Sigmoid colon (tissue), 6 donors: ENCODE measurements at regions not wholly inside any gene's neighbourhood (a gene's known extent, or its start where the extent isn't known, plus 50 kb on each side); places are given as distances from the start of the nearest gene placed in this dataset.

Source experiments
- DNase-seq: peaks from one replicate; pipeline ENCODE4 v3.0.0-alpha.2; 2019
- H3K27ac ChIP-seq, 4 donors: fragments of 200-600 bp; sonication (generic); one replicate each; pipeline ENCODE4 v1.5.1; 2016 to 2019; ENCODE audit warnings: mild to moderate bottlenecking in 1 of 4
- H3K27me3 ChIP-seq, 3 donors: fragments of 200-600 bp; sonication (generic); one replicate each; pipeline ENCODE4 v1.5.1; 2019; ENCODE audit warnings: mild to moderate bottlenecking in 1 of 3
- H3K36me3 ChIP-seq, 4 donors: fragments of 200-600 bp; sonication (generic); one replicate each; pipeline ENCODE4 v1.5.1; 2016 to 2019
- H3K4me1 ChIP-seq, 4 donors: fragments of 200-600 bp; sonication (generic); one replicate each; pipeline ENCODE4 v1.5.1; 2017 to 2019
- H3K4me3 ChIP-seq, 4 donors: fragments of 200-600 bp; sonication (generic); one replicate each; pipeline ENCODE4 v1.5.1; 2017 to 2019; ENCODE audit warnings: mild to moderate bottlenecking in 2 of 4, moderate library complexity in 1 of 4
- H3K9me3 ChIP-seq, 4 donors: fragments of 200-600 bp in 3 of 4; sonication (generic) in 3 of 4; one replicate each; pipeline versions ENCODE4 v1.5.1 to v1.6.1; 2013 to 2019
- EP300 ChIP-seq, 4 donors: sonication (generic); formaldehyde crosslinking; IDR thresholded peaks; one replicate each; pipeline ENCODE4 v1.6.1; 2017; ENCODE audit warnings: antibody characterized with exemption in 4 of 4
- POLR2A ChIP-seq, 2 donors: fragments of 450-650 bp; IDR thresholded peaks; one replicate each; pipeline ENCODE4 v1.6.1; 2016; ENCODE audit warnings: antibody characterized with exemption in 2 of 2, mild to moderate bottlenecking in 2 of 2, moderate library complexity in 2 of 2
- POLR2AphosphoS5 ChIP-seq, 4 donors: sonication (generic); formaldehyde crosslinking; IDR thresholded peaks; one replicate each; pipeline ENCODE4 v1.6.1; 2017; ENCODE audit warnings: antibody characterized with exemption in 4 of 4
- WGBS, 2 donors: extraction: QIAGEN DNeasy Blood & Tissue Kit; methylation state at CpG; one replicate each; pipeline ENCODE4 v1.1.7; 2013; 5-methylcytosine and 5-hydroxymethylcytosine counted together
- intact Hi-C: fragments of 100-400 bp; cut with DNase I; formaldehyde crosslinking; loops from one replicate; pipeline ENCODE4 v1.15.1; 2023
- TF ChIP-seq, protein P1 (sequence below), 4 experiments: fragments of 450-650 bp in 3 of 4; fragments of 200-600 bp in 1 of 4; IDR thresholded peaks; one replicate each; pipeline ENCODE4 v1.5.1; 2016 to 2019; ENCODE audit warnings: antibody characterized with exemption in 4 of 4, mild to moderate bottlenecking in 3 of 4, moderate library complexity in 2 of 4
- donor health status: healthy with polysubstance abuse.
- donor health status: healthy.

DNA sequence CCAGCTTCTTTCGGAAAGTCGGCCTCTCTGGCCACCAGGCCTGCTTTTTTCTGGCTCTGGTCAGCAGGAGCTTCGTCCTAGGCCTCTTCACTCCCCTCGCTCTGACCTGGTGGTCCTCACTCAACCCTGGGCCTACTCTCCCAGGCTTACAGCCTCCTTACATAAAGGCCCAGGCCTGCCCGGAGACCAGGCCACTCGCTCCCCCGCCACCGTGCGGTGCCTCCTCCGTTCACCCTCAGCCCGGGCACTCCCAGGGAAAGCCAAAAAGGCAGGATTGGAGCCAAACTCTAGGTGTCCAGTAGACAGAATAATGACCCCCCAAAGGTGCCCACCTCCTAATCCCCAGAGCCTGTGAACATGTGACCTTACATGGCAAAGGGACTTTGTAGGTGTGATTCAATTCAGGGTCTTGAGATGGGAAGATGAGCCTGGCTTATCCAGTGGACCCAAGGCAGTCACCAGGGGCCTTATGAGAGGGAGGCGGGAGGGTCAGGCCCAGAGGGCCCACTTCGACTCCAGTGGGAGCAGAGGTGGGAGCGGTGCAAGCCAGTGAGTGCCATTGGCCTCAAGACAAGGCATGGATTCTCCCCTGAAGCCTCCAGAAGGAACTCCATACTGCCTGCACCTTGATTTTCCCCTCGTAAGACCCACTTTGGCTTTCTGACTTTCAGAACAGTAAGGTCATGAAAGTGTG is 118.6 kb upstream of the PTPN1 start:
- Histone ChIP-seq H3K4me1 (peaks cover 0 to 24% (median 21%) of the 10 kb centered on the region in 4 donors), H3K27ac (no peak overlapping the region), H3K27me3 (no peaks in the 10 kb centered on the region), H3K4me3 (no peak overlapping the region), H3K36me3 (no peaks in the 10 kb centered on the region), H3K9me3 (no peaks in the 10 kb centered on the region)
- TF ChIP-seq POLR2AphosphoS5 (IDR thresholded peaks at IDR 0.05) (no peak), EP300 (IDR thresholded peaks at IDR 0.05) (no peak), POLR2A (IDR thresholded peaks at IDR 0.05) (no peak)
- TF ChIP-seq, protein P1, sequence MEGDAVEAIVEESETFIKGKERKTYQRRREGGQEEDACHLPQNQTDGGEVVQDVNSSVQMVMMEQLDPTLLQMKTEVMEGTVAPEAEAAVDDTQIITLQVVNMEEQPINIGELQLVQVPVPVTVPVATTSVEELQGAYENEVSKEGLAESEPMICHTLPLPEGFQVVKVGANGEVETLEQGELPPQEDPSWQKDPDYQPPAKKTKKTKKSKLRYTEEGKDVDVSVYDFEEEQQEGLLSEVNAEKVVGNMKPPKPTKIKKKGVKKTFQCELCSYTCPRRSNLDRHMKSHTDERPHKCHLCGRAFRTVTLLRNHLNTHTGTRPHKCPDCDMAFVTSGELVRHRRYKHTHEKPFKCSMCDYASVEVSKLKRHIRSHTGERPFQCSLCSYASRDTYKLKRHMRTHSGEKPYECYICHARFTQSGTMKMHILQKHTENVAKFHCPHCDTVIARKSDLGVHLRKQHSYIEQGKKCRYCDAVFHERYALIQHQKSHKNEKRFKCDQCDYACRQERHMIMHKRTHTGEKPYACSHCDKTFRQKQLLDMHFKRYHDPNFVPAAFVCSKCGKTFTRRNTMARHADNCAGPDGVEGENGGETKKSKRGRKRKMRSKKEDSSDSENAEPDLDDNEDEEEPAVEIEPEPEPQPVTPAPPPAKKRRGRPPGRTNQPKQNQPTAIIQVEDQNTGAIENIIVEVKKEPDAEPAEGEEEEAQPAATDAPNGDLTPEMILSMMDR (IDR thresholded peaks at IDR 0.05): no peak
- intact Hi-C loops: no loop called here
- 95 to 96% methylated on average over 15 of the region's 15 CpGs for WGBS, 2 donors
- DNase-seq: no peak

DNA sequence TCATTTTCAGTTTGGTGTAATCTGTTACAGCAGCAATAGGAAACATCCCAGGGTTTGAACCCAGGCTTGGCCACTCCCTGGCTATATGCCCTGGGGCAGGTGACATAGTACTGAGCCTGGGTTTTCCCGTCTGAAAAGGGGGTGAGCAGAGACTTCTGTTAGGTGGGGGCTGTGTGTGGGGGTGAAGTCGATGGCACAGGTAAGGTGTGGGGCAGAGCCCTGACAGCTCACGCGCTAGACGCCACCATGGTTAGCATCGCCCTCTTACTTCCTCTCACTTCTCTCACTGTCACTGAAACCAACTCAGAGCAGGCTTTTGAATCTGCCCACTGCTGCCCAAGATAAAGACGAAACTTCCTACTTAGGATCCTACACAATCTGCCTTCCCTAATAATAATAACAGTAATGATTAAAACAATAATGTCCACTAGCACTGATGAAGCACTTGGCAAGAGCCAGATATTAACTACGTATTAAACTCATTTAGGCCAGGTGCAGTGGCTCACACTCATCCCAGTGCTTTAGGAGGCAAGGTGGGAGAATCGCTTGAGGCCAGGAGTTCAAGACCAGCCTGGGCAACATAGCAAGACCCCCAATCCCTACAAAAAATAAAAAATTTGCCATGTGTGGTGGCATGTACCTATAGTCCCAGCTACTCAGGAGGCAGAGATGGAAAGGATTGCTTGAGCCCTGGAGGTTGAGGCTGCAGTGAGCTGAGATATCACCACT is 117.9 kb upstream of the PTPN1 start:
- DNase-seq: no peak
- intact Hi-C loops: no loop called here
- WGBS, 2 donors: 72 to 80% methylated on average over 9 of the region's 9 CpGs
- Histone ChIP-seq H3K4me1 (peaks cover 0 to 24% (median 21%) of the 10 kb centered on the region in 4 donors), H3K36me3 (no peaks in the 10 kb centered on the region), H3K27me3 (no peaks in the 10 kb centered on the region), H3K9me3 (no peaks in the 10 kb centered on the region), H3K4me3 (no peak overlapping the region), H3K27ac (no peak overlapping the region)
- TF ChIP-seq, protein P1 (IDR thresholded peaks at IDR 0.05): no peak
- TF ChIP-seq POLR2A (IDR thresholded peaks at IDR 0.05) (no peak), POLR2AphosphoS5 (IDR thresholded peaks at IDR 0.05) (no peak), EP300 (IDR thresholded peaks at IDR 0.05) (no peak)

DNA sequence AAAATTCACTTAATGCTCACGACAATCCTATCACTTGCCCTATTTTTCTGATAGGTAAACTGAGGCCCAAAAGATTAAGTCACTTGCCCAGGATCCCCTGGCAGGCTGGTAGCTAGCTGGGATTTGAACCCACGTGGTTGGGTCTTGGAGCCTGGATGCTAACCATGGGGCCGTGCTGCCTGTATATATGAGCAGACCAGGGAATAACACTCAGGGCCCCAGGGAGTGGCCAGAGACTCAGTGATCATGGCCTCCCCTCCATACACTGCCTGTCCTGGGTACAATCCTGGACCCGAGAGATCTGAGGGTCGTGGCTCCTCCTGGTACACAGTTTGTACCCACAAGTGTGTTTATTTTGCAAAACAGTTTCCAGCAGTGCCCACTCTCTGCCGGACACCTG is 116.9 kb upstream of the PTPN1 start:
- intact Hi-C loops: no loop called here
- Histone ChIP-seq H3K27ac (peak overlapping the region in 1 of 4 donors; percentile 80), H3K36me3 (no peaks in the 10 kb centered on the region), H3K4me1 (peaks cover 0 to 28% (median 22%) of the 10 kb centered on the region in 4 donors), H3K4me3 (no peak overlapping the region), H3K27me3 (no peaks in the 10 kb centered on the region), H3K9me3 (no peaks in the 10 kb centered on the region)
- TF ChIP-seq EP300 (IDR thresholded peaks at IDR 0.05) (no peak), POLR2A (IDR thresholded peaks at IDR 0.05) (no peak)
- 83 to 85% methylated on average over 6 of the region's 6 CpGs for WGBS, 2 donors
- DNase-seq: no peak

DNA sequence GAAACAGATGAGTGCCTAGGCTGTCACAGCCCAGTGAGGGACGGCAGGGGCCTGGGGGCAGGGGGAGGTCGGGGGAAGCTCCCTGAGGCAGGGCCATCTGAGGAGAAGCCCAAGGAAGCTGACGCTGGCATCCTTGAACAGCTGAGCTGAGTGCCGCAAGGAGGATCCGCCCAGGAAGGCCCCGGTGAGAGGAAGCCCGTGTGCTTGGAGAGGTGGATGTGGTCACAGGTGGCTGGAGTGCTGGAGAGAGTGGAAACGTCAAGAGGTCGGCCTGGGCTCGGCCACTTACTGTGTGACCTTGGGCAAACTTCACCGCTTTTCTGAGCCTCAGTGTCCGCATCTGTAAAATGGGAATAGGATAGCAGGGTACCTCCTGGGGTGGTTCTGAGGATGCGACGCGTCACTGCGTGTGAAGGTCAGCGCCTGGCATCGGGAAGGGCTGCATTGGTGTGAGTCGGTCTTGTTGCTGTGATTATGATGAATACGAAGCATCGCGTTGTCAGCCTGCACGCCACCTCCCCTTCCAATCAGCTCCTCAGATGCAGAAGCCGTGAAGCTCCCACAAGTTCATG is 116.1 kb upstream of the PTPN1 start:
- Histone ChIP-seq H3K9me3 (no peaks in the 10 kb centered on the region), H3K4me1 (peaks cover 0 to 37% (median 31%) of the 10 kb centered on the region in 4 donors), H3K27ac (peak overlapping the region; percentile 71 to 87 (median 77)), H3K4me3 (no peak overlapping the region), H3K27me3 (no peaks in the 10 kb centered on the region), H3K36me3 (no peaks in the 10 kb centered on the region)
- 84 to 89% methylated on average over 24 of the region's 24 CpGs for WGBS, 2 donors
- TF ChIP-seq, protein P1 (IDR thresholded peaks at IDR 0.05): no peak
- TF ChIP-seq POLR2A (IDR thresholded peaks at IDR 0.05) (no peak), EP300 (IDR thresholded peaks at IDR 0.05) (no peak), POLR2AphosphoS5 (IDR thresholded peaks at IDR 0.05) (no peak)
- no peak for DNase-seq
- intact Hi-C loops: no loop called here

DNA sequence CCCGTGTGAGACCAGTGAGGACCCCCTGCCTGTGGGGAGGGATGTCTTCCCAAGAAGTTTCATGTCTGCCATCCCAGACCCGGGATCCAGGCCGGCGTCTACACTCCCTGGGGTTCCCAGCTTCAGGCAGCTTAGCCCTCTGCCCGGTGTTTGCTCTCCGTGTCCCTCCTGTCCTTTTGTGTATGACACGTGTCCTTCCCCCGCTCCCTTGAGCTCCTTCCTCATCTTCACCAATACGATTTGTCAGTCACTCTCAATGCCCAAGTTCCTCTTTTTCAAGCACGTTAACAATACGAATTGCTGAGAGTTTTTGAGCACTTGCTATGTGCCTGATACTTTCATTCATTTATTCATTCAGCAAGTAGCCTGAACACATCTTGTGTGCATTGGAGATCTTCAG is 115.6 kb upstream of the PTPN1 start:
- H3K27me3 ChIP-seq: no peaks in the 10 kb centered on the region
- intact Hi-C loops: no loop called here
- H3K27ac ChIP-seq: peak overlapping the region; percentile 71 to 87 (median 77)
- 44 to 49% methylated on average over 11 of the region's 11 CpGs for WGBS, 2 donors
- TF ChIP-seq POLR2AphosphoS5 (IDR thresholded peaks at IDR 0.05) (peak in 1 of 4 donors; percentile 29), EP300 (IDR thresholded peaks at IDR 0.05) (no peak), POLR2A (IDR thresholded peaks at IDR 0.05) (no peak)
- TF ChIP-seq, protein P1 (IDR thresholded peaks at IDR 0.05): no peak
- no peaks in the 10 kb centered on the region for H3K36me3 ChIP-seq
- no peak overlapping the region for H3K4me3 ChIP-seq
- no peaks in the 10 kb centered on the region for H3K9me3 ChIP-seq
- DNase-seq: no peak
- H3K4me1 ChIP-seq: peaks cover 0 to 42% (median 36%) of the 10 kb centered on the region in 4 donors
